Activated T-cell treated with anti-CD3 and anti-CD28 coated beads for 4 hours (primary cell): ENCODE measurements at regions not wholly inside any gene's neighbourhood (a gene's known extent, or its start where the extent isn't known, plus 50 kb on each side); places are given as distances from the start of the nearest gene placed in this dataset.

Experiments
- DNase-seq: peaks from one replicate; pipeline ENCODE4 v3.0.0-alpha.2; 2020

DNA sequence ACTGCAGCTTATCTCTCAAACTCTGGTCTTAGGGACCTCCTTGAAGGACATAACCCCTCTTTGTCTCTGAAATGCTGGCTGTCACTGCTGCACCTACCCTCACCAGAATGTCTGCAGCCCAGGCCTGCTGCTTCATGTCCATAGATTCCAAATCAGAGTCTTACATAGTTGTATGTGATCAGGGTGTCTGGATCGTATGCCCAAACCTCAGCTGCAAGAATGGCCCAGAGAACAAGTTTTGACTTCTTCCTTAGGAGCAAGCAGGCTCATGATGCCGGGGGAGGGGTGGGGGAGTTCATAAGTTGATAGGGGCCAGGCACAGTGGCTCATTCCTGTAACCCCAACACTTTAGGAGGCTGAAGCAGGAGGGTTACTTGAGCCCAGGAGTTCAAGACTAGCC lies 55.8 kb upstream of the RMDN2 start:
- no peak for DNase-seq

DNA sequence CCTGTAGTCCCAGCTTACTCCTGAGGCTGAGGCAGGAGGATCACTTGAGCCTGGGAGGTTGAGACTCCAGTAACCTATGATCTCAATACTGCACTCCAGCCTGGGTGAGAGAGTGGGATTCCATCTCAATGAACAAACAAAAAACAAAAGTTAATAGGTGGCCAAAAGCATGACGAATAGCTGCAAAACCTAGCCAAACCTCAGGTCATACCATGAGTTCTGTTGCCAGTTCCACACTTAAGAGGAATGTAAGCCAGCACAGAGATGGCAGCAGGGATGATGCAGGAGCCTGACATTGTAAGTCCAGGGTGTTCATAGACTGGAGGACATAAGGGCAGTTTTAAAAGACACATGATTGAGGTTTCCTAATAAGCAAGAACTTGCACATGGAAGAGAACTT lies 55.3 kb upstream of the RMDN2 start:
- no peak for DNase-seq

DNA sequence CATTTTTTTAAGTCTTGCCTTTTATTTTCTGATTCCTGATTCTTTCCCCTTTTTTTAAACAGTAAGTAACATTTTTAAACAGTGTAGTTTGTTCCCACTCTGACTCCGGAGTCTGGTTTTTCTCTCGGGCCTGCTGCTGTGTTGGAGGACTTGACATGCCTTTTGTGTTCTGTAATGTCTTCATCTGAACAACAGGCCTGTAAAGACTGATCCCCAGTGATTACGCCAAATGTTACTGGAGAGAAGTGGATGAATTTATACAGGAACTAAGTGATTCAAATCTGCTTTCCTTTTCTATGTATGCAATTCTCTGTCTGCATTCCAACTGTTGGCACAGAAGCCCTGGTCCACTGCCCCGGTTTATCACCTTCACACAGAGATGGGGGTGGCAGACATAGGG lies 54.3 kb upstream of the RMDN2 start:
- DNase-seq = no peak

DNA sequence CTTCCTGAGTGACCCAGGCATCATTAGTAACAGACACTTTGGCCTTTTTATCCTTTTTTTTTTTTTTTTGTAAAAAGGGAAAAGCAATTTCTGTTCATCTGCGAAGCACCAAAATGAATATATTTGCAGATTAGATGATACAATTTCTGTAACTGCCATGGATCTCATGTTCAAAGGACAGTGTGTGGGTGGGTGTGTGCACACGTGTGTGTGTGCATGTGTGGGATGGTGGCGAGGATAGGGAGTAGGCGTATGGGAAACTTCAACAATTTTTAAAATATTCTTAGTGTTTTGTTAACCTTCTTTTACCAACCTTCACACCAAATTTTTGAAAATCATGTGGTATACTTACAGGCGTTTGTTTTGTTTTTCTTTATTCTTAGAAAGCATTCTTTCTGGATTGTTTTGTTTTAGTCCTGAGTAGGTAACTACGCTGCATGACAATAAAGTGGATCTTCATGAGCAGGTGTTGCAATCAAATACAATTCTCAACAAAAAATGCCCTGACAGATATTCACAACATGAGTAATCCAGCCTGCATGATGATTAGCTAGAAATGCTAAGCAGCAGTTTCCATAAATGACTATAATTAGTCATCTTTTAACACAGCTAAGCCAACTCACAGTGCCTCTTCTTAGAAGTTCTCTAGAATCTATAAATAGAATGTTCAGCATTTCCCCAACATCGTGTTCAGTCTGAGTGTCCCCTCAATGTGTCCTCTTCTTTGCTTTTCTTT lies 53.5 kb upstream of the RMDN2 start:
- DNase-seq = no peak

DNA sequence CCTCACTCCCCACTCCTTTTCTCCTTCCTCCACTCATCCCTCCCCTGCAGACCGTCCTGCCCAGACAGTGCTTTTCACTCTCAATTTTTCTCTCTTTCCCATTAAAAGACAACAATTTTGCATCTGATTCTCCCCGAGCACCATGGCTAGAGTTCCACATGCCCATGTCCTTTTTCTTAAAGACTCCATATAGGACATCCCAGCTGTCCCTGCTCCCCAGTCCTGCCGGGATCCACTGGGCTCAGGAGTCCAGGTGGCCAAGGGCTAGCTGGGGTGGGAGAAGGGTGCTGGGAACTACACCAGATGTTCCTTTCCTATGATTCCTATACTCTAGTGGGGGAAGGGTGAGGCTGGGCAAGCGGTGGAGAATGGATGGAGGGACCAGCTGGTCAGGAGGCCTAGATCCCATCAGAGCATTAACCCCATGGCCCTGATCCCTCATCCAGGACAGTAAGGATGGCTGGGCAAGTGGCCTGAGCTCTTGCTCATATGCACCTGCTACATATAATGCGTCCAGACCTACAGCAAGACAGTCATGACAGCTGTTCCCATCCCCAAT lies 52.8 kb upstream of the RMDN2 start:
- no peak for DNase-seq

DNA sequence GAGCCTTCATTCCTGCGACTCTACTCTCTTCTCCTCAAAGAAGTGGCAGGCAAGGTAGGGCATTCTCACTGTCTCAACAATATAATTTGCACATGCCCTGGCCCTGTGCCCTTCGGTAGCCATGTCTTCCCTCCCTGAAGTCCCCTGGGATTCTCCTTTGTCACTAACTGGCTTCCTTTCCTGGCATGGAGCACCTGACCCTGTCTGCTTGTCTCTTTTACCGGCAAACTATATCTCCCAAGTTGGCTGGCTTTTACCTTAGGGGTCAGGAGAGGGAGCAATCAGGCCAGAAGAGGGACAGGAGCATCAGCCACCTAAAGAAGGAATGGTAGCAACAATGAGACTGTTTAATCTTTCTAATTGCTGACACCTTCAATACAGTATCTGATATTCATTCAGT lies 51.9 kb upstream of the RMDN2 start:
- DNase-seq = no peak

DNA sequence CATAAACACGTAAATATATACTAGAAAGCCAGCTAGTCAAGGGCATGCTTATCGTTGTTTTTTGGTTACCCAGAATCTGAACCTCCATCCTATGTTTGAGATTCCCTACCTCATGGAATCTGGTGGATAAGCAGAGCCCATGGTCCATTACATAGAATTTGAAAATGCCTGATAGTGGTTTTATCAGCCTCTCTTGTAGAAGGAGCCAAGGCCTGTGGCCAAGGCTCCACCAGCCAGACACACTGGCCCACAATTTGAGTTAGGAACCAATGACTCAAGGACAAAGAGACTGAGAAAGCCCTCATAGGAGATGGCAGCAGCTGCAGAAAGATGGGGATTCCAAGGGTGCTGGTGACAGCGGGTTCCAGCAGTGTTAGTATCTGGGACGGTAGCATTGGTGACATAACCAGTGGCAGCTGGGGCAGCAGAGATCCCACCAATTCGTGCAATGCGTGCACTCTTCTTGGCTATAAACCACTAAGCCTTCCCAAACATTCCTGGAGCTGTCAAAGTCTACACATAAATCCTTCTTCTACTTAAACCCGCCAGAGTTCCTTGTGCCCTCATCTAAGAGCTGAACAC lies 51.2 kb upstream of the RMDN2 start:
- no peak for DNase-seq

DNA sequence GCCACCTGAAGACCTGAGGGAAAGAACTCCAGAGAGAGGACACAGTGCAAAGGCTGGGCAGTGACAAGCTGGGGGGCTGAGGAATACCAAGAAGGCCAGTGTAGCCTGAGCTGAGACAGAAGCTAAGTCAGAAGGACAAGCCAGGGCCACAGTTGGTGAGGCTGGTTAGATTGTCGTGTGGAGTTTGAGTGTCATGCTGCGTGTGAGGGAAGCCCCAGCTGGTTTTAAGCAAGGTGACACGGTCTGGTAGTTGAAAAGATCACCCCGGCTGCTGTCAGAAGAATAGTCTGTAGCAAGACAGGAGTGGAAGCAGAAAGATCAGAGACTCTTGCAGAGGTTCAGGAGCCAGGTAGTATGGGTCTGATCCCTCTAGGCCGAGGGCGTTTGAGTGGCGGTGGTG lies 50.6 kb upstream of the RMDN2 start:
- no peak for DNase-seq
